Left ventricle myocardium inferior (tissue), 1 donor: ENCODE measurements at regions not wholly inside any gene's neighbourhood (a gene's known extent, or its start where the extent isn't known, plus 50 kb on each side); places are given as distances from the start of the nearest gene placed in this dataset.
"Not testable (repeated sequence)": the region's sequence is repeated elsewhere in the genome, so short reads cannot be mapped to it uniquely, and the experiment has no call there.

Experiments used
- DNase-seq: peaks from one replicate; pipeline ENCODE4 v3.0.0-alpha.2; 2020
- H3K27ac ChIP-seq: fragments of 200-600 bp; replicated peaks from 2 replicates; pipeline ENCODE4 v1.8.0; 2021
- H3K27me3 ChIP-seq: fragments of 200-600 bp; 2 replicates; pipeline ENCODE4 v1.8.0; 2021; ENCODE audit warnings: low read depth
- H3K36me3 ChIP-seq: fragments of 200-600 bp; 2 replicates; pipeline ENCODE4 v1.8.0; 2021
- H3K4me1 ChIP-seq: fragments of 200-600 bp; 2 replicates; pipeline ENCODE4 v1.8.0; 2021
- H3K4me3 ChIP-seq: fragments of 200-600 bp; 2 replicates; pipeline ENCODE4 v1.8.0; 2021; ENCODE audit warnings: mild to moderate bottlenecking, moderate library complexity
- H3K9me3 ChIP-seq: fragments of 200-600 bp; replicated peaks from 2 replicates; pipeline ENCODE4 v1.8.0; 2021
- CTCF ChIP-seq: fragments of 200-600 bp; IDR thresholded peaks from 2 replicates; pipeline ENCODE4 v1.8.0; 2021; ENCODE audit warnings: antibody characterized with exemption, mild to moderate bottlenecking, borderline replicate concordance
- intact Hi-C: fragments of 100-400 bp; cut with micrococcal nuclease; formaldehyde crosslinking; loops from one replicate; pipeline ENCODE4 v1.11.0; 2022
- donor health status: DM: no; HTN: yes; CAD: no; lungs with severe emphysema.

- intact Hi-C loops, result no loop called here
- no peaks in the 10 kb centered on the region for H3K36me3 ChIP-seq
- H3K27ac ChIP-seq, result no peak overlapping the region
- TF ChIP-seq CTCF, result no peak
- H3K4me1 ChIP-seq, result no peaks in the 10 kb centered on the region
- no peaks in the 10 kb centered on the region for H3K9me3 ChIP-seq
- no peak overlapping the region for H3K4me3 ChIP-seq
- H3K27me3 ChIP-seq, result no peaks in the 10 kb centered on the region
- no peak for DNase-seq
Measured at GRCh38 chr4:146107587-146108240, 67.8 kb upstream of the LSM6 start.

GRCh38 chr4:146105464-146105863 is 70.1 kb upstream of the LSM6 start:
- TF ChIP-seq CTCF, result no peak
- no peaks in the 10 kb centered on the region for H3K4me1 ChIP-seq
- no peaks in the 10 kb centered on the region for H3K9me3 ChIP-seq
- intact Hi-C loops, result no loop called here
- H3K4me3 ChIP-seq, result no peak overlapping the region
- no peak for DNase-seq
- H3K36me3 ChIP-seq, result no peaks in the 10 kb centered on the region
- H3K27ac ChIP-seq, result no peak overlapping the region
- H3K27me3 ChIP-seq, result peaks cover 3% of the 10 kb centered on the region

GRCh38 chr4:146104541-146104940 is 71.0 kb upstream of the LSM6 start:
- Histone ChIP-seq H3K4me3 (no peak overlapping the region), H3K36me3 (no peaks in the 10 kb centered on the region), H3K9me3 (no peaks in the 10 kb centered on the region), H3K27me3 (peaks cover 3% of the 10 kb centered on the region), H3K27ac (no peak overlapping the region), H3K4me1 (no peaks in the 10 kb centered on the region)
- no peak for TF ChIP-seq CTCF
- intact Hi-C loops, result no loop called here
- no peak for DNase-seq

- H3K36me3 ChIP-seq, intact Hi-C loops, H3K4me1 ChIP-seq, H3K4me3 ChIP-seq, DNase-seq, H3K27ac ChIP-seq, H3K27me3 ChIP-seq, H3K9me3 ChIP-seq: not testable (repeated sequence)
Measured at GRCh38 chr4:146104052-146104451, 71.5 kb upstream of the LSM6 start.

GRCh38 chr4:146099585-146099984 is 75.9 kb upstream of the LSM6 start:
- H3K36me3 ChIP-seq, result no peaks in the 10 kb centered on the region
- intact Hi-C loops, result loop anchor here (10.0 kb wide), 1 partner anchor 235 kb away; no protein-coding TSS in a partner anchor
- H3K9me3 ChIP-seq, result no peaks in the 10 kb centered on the region
- no peak for TF ChIP-seq CTCF
- no peak overlapping the region for H3K27ac ChIP-seq
- no peak overlapping the region for H3K4me3 ChIP-seq
- H3K4me1 ChIP-seq, result no peaks in the 10 kb centered on the region
- H3K27me3 ChIP-seq, result peaks cover 3% of the 10 kb centered on the region
- DNase-seq, result no peak

GRCh38 chr4:146098978-146099377 is 76.5 kb upstream of the LSM6 start:
- Histone ChIP-seq H3K36me3 (no peaks in the 10 kb centered on the region), H3K4me3 (no peak overlapping the region), H3K27me3 (peaks cover 3% of the 10 kb centered on the region), H3K27ac (no peak overlapping the region), H3K9me3 (no peaks in the 10 kb centered on the region), H3K4me1 (no peaks in the 10 kb centered on the region)
- TF ChIP-seq CTCF, result no peak
- no peak for DNase-seq
- intact Hi-C loops, result loop anchor here (10.0 kb wide), 1 partner anchor 236 kb away; no protein-coding TSS in a partner anchor
